Suprapubic skin (tissue), 4 donors: ENCODE measurements at regions not wholly inside any gene's neighbourhood (a gene's known extent, or its start where the extent isn't known, plus 50 kb on each side); places are given as distances from the start of the nearest gene placed in this dataset.

Experiments used
- EP300 ChIP-seq: sonication (generic); formaldehyde crosslinking; IDR thresholded peaks from one replicate; pipeline ENCODE4 v1.6.1; 2017; ENCODE audit warnings: antibody characterized with exemption
- POLR2A ChIP-seq, 2 donors: fragments of 450-650 bp; IDR thresholded peaks; one replicate each; pipeline ENCODE4 v1.6.1; 2017; ENCODE audit warnings: antibody characterized with exemption in 2 of 2, mild to moderate bottlenecking in 2 of 2, moderate library complexity in 2 of 2
- POLR2AphosphoS5 ChIP-seq, 3 donors: sonication (generic); formaldehyde crosslinking; IDR thresholded peaks; one replicate each; pipeline ENCODE4 v1.6.1; 2017; ENCODE audit warnings: antibody characterized with exemption in 3 of 3
- TF ChIP-seq, protein P1 (sequence below), 2 donors: fragments of 200-600 bp in 1 of 2; fragments of 450-650 bp in 1 of 2; sonication (generic) in 1 of 2; IDR thresholded peaks; one replicate each; pipeline ENCODE4 v1.5.1; 2016 to 2019; ENCODE audit warnings: antibody characterized with exemption in 2 of 2, mild to moderate bottlenecking in 1 of 2, moderate library complexity in 1 of 2

DNA sequence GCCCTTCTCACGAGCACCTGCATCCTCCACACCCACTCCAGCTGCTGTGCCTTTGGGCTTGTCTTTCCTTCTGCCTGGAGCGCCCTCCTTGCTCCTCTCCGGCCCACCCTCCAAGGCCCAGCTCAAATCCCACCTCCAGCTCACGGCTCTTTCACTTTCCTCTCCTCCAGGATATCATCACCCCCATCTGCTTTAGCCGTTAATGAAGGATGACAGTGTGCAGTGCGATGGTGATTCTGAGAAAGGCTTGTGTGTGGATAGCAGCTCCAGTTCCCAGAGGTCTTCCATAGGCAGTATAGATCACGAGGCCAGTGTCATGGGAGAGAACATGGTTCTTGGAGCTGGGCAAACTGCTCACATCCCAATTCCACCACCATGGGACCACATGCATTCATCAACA is 237.4 kb downstream of the TLE3 start:
- TF ChIP-seq, protein P1, sequence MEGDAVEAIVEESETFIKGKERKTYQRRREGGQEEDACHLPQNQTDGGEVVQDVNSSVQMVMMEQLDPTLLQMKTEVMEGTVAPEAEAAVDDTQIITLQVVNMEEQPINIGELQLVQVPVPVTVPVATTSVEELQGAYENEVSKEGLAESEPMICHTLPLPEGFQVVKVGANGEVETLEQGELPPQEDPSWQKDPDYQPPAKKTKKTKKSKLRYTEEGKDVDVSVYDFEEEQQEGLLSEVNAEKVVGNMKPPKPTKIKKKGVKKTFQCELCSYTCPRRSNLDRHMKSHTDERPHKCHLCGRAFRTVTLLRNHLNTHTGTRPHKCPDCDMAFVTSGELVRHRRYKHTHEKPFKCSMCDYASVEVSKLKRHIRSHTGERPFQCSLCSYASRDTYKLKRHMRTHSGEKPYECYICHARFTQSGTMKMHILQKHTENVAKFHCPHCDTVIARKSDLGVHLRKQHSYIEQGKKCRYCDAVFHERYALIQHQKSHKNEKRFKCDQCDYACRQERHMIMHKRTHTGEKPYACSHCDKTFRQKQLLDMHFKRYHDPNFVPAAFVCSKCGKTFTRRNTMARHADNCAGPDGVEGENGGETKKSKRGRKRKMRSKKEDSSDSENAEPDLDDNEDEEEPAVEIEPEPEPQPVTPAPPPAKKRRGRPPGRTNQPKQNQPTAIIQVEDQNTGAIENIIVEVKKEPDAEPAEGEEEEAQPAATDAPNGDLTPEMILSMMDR (IDR thresholded peaks at IDR 0.05): no peak
- TF ChIP-seq POLR2A (IDR thresholded peaks at IDR 0.05): no peak
- TF ChIP-seq POLR2AphosphoS5 (IDR thresholded peaks at IDR 0.05): no peak
- TF ChIP-seq EP300: no peak
